ENCODE measurements at regions not wholly inside any gene's neighbourhood (a gene's known extent, or its start where the extent isn't known, plus 50 kb on each side); places are given as distances from the start of the nearest gene placed in this dataset.
"Not testable (repeated sequence)": the region's sequence is repeated elsewhere in the genome, so short reads cannot be mapped to it uniquely, and the experiment has no call there.

DNA sequence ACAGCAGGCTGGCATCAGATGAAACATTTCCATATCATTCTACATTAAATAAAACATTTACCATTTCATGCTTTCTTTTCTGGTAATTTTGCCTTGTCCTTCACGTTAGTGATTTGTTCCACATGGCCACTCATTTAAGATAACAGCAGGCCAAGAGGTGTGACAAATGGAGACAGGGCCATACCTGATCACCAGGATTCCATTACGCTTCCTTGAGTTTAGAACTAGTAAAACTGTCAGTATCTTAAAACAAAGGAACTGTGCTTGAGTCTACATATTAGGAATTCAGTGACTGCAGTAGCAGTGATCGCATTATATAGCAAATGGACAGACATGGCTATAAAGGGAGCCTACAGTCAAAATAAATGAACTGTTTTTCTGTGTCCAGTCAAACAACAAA lies 155.1 kb upstream of the FSHR start:
- no peak for DNase-seq (ENCODE audit: low read depth)

DNA sequence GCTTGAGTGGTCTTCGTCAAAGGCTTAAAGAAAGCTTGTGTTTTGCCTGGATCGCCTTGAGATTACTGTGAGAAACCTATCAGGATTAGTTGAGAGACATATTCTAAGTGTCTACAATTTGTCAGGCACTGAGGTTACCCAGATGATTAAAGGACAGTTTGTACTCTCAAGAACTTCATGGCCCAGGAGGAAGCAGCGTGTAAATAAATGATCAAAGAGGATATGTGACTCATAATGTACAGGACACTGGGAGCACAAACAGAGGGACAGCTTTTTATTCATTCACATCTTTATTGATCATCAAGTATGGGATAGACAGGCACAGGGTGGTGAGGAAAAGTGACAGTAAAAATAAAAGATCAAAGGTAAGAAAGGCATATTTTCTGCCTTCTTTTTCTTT lies 152.6 kb upstream of the FSHR start:
- no peak for DNase-seq (ENCODE audit: low read depth)

DNA sequence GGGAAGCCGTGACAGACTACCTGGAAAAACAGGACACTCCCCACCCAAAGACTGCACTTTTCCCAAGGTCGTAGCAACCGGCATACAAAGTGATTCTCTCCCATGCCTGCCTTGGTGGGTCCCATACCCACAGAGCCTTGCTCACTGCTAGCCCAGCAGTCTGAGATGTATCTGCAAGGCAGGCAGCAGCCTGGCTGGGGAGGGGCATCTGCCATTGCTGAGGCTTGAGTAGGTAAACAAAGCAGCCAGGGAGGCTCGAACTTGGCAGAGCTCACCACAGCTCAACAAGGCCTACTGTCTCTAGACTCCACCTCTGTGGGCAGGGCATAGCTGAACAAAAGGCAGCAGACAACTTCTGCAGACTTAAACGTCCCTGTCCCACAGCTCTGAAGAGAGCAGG lies 144.4 kb upstream of the FSHR start:
- DNase-seq (ENCODE audit: low read depth): not testable (repeated sequence)

DNA sequence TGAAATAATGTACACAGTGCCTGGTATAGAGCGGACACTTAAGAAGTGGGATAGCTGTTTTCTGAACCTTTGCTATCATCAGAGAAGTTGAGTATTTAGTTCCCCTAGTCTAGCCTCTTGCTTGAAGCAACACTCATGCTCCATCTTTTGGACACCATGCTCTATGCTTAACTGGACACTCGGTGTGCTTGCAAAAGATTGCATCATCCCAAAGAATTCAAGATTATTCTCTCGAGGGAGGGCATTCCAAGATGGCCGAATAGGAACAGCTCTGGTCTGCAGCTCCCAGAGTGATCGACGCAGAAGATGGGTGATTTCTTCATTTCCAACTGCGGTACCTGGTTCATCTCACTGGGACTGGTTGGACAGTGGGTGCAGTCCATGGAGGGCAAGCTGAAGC lies 143.9 kb upstream of the FSHR start:
- DNase-seq (ENCODE audit: low read depth): no peak

GRCh38 chr2:49296107-49296867 lies 142.0 kb upstream of the FSHR start:
- no peak for DNase-seq (ENCODE audit: low read depth)

DNA sequence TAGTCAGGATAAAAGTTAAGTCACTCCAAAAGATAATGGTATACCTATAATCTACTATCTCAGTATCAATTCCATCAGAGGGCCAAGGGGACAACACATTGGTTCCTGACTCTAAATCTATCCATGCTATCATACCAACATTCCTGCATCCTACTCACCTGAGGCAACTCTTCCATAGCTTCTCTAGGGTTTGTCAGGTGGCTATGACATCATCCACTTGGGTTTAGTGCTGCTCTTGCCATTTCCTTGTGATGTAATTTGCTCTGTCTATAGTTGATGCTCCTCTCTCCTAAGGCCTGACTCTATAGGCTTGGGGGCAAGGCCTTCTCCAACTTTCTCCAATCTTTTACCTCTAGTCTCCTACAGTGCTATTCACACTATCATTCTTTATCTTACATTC lies 139.9 kb upstream of the FSHR start:
- no peak for DNase-seq (ENCODE audit: low read depth)

GRCh38 chr2:49291619-49292018 lies 137.3 kb upstream of the FSHR start:
- DNase-seq (ENCODE audit: low read depth): no peak

- no peak for DNase-seq (ENCODE audit: low read depth)
These were observed 135.4 kb upstream of the FSHR start for GRCh38 chr2:49289711-49290110.

DNA sequence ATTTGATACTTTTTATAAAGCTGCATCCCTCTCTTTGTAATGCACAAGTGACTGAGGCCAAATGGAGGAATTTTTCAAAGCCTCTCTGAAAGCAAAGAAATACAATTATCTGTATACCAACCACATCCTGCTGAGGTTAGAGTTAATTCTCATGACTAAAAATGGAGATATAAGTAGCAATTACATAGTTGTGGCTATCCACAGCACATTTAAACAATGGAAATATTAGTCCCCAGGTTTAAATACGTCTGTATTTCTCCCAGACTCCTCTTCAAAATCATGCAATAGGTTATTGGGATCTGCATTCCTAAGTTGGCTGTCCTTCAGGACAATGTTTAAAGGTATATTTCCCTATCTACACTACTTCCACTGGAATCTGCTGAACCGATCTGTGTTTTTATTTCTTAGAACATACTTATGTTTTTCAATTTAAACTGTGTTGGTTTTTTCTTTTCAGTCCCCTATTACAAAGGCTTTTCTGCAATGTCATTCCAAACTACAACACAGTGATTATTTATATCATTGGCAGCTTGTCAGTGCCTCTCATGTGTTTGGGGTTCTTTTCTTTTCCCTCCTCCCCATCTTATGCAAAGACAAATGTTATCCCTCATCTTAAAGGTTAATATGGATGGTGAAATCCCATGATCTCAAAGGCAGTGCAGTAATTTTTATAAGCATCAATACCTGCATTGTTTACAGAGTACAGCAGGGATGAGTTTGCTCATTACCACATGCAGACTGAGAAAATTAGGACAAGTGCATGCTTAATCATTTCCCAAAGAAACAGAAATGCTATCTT lies 134.8 kb upstream of the FSHR start:
- no peak for DNase-seq (ENCODE audit: low read depth)

GRCh38 chr2:49288113-49288705 lies 133.9 kb upstream of the FSHR start:
- no peak for DNase-seq (ENCODE audit: low read depth)

DNA sequence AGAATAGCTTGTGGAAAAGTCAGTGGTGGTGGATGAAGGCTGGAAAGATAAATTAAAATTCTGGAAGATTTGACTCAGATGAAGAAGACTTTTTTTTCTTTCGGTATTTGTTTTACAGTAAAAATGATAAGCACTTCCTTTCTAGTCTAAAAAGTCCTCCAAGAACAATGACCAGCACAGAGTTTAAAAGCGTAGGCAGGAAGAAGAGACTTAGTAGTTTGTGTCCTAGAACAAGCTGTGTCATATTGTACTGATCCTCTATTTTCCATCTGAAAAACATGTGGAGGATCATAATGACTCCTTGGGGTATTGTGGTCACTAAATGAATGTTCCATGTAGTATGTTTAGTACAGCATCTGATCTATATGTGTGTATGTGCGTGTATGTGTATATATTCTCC lies 132.4 kb upstream of the FSHR start:
- no peak for DNase-seq (ENCODE audit: low read depth)

GRCh38 chr2:49286045-49286444 lies 131.7 kb upstream of the FSHR start:
- DNase-seq (ENCODE audit: low read depth): no peak

GRCh38 chr2:49278561-49278960 lies 124.2 kb upstream of the FSHR start:
- no peak for DNase-seq (ENCODE audit: low read depth)

GRCh38 chr2:49278141-49278540 lies 123.8 kb upstream of the FSHR start:
- no peak for DNase-seq (ENCODE audit: low read depth)

DNA sequence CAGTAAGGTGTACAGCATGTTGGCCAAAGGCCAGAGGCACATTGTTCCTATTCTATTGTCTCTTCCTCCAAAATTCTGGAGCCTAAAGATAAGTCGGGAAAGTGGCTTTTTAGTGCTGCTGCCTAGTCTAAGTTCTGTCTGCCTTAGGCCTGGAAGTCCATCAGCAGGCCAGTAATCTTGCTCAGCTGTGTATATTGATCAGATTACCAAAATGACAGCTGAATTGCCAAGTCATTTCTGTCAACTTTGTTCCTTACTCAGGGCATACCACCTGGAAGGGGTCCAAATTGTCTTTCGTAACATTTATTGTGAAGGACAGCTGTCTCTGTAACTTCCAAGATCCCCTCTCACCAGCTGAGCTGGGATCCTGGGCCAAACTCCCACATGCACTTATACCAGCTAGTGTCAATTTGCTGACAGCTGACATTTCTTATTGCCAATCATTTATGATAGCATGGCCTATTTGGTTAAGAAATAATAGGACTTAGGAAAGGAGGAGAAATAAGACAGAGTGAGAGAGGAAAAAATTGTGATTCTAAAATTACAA lies 116.8 kb upstream of the FSHR start:
- no peak for DNase-seq (ENCODE audit: low read depth)

GRCh38 chr2:49270091-49270490 lies 115.8 kb upstream of the FSHR start:
- DNase-seq (ENCODE audit: low read depth): no peak

DNA sequence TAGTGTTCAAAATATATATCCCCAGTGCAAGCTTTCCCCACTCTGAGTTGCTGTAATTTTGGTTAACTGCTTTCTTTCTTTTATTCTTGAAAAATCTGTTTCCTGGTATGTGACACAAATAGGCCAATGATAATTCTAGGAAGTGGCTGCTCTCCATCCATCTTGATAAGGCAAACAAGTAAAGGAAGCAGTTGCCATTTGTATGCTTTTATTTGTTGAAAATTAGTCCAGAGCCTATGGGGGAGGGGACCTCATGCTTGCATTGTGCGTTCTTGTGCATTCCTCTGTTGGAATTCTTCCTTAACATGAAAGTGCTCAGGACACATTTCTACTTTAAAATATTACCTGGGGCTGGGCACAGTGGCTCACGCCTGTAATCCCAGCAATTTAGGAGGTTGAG lies 111.2 kb upstream of the FSHR start:
- DNase-seq (ENCODE audit: low read depth): no peak

GRCh38 chr2:49262801-49263560 lies 108.7 kb upstream of the FSHR start:
- DNase-seq (ENCODE audit: low read depth): no peak

DNA sequence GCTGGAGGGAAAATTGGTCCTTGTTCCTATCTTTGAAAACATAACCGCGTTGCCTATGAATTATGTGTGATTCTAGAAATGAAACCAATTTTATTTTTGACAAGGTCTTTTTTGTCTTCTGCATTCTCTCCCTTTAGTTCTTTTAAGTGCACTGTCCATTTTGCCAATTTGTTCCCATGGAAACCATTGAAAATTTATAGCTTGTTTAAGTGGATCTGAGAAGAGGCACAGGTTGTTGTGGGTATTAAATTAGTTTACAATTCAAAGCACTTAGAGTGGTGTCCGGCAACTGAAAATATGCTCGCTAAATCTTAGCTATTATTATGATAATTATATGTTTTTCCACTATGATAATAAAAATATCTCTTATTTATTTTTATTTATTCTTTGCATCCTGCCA lies 107.5 kb upstream of the FSHR start:
- DNase-seq (ENCODE audit: low read depth): no peak

DNA sequence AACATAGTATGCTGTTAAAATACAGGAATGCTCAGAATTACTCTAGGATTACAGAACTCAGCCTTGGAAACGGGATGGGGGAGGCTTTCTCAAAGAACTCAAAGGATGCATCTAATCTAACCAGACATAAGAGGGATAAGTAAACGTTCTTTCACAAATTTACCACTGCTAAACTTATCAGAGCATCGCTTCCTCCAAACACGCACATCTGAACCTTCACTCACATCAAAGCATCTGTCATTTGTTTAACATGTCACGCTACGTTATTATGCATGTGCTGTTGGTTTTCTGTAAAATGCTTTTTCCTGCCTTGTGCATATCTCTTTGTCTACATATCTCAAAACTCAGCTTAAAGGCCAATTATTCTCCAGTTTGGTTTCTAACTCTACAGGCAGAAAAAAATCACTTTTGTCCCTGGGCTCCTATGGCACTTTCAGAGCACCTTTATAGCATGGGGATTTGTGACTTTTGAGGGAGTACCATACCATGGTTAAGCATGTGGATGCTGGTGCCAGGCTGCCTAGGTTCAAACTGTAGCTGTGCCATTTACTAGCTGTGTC lies 106.7 kb upstream of the FSHR start:
- DNase-seq (ENCODE audit: low read depth): no peak

DNA sequence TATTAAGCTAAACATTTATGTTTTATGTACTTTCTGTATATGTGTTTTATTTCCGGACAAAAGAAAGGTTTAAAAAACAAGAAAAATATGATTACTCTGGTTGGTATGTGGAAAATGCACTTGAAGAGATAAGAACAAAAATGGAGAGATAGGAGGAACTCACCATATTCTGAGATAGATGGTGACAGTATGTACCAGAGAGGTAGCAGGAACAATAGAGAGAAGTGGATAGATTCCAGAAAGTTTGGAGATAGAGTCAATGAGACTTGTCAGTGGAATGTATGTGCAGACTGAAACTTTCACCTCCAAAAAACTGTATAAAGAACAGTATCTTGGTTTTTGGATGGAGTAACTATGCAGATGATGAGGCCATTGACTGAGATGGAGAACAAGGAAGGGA lies 105.6 kb upstream of the FSHR start:
- DNase-seq (ENCODE audit: low read depth): no peak

DNA sequence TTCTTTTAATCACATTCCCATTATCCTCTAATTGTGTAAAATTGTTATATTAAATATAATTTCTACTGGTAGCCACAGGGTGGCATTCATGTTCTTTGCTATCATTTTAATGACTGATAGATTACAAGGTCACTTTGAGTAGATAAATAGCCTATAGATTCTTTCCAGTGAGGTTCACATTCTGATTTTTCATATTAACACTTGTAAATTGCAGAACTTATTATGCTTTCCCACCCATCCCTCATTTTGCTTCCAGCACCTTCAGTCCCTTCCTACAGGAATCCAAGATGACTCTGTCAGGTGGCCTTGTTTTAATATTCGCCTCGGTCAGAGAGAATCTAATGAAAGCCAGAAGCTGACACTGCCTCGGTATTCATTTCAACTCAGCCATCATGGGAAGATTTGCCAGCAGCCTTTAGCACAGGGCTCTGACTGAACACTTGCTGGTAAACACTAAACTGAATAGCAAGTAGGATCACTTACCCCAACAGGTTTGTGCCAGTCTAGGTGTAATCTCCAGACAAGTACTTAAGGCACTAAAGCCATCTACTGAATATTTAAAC lies 101.2 kb upstream of the FSHR start:
- no peak for DNase-seq (ENCODE audit: low read depth)

Measured in HS-27A (cell line).